ENCODE measurements at regions not wholly inside any gene's neighbourhood (a gene's known extent, or its start where the extent isn't known, plus 50 kb on each side); places are given as distances from the start of the nearest gene placed in this dataset.
"Not testable (repeated sequence)": the region's sequence is repeated elsewhere in the genome, so short reads cannot be mapped to it uniquely, and the experiment has no call there.

DNA sequence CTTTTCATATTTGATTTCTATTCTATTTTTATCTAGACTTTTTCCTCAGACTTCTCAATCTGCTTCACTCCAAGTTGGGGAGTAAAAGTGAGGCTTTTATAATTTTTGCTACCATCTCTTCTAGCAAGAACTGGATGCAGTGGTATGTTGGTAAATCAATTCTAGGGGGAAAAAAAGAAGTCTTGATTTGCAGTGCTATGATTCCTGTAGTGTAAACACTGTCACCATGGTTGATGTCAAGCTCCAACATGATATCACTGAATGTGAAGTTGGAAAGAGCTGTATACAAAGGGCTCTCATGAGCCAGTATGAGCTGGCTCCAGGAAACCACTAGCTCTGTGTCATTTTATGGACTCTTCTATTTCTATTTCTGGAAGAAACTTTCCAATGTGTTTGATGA, 439.2 kb downstream of the NTRK2 start:
- TF ChIP-seq, protein P1, sequence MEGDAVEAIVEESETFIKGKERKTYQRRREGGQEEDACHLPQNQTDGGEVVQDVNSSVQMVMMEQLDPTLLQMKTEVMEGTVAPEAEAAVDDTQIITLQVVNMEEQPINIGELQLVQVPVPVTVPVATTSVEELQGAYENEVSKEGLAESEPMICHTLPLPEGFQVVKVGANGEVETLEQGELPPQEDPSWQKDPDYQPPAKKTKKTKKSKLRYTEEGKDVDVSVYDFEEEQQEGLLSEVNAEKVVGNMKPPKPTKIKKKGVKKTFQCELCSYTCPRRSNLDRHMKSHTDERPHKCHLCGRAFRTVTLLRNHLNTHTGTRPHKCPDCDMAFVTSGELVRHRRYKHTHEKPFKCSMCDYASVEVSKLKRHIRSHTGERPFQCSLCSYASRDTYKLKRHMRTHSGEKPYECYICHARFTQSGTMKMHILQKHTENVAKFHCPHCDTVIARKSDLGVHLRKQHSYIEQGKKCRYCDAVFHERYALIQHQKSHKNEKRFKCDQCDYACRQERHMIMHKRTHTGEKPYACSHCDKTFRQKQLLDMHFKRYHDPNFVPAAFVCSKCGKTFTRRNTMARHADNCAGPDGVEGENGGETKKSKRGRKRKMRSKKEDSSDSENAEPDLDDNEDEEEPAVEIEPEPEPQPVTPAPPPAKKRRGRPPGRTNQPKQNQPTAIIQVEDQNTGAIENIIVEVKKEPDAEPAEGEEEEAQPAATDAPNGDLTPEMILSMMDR (IDR thresholded peaks at IDR 0.05; ENCODE audit: extremely low read depth, missing control alignments), result no peak
- DNase-seq (ENCODE audit: low spot score), result no peak

DNA sequence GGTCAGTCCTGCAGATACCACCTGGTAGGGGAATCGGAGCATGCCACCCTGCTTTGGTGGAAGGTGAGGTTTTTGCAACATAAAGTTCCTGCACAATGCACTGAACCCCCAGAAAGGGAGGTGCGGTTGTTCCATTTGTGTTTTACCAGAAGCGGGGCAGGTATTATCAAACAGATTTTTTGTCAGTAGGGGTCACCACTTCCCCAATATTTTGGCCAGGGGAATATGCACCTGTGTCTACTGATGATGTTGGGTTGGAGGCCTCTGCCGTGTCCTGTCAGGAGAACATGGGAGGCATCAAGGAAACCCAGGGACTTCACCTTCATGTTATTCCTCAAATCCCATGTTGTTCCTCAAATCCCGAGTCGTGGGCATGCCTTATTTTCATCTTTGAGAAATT, 438.7 kb downstream of the NTRK2 start:
- TF ChIP-seq, protein P1 (IDR thresholded peaks at IDR 0.05; ENCODE audit: extremely low read depth, missing control alignments), result no peak
- no peak for DNase-seq (ENCODE audit: low spot score)

DNA sequence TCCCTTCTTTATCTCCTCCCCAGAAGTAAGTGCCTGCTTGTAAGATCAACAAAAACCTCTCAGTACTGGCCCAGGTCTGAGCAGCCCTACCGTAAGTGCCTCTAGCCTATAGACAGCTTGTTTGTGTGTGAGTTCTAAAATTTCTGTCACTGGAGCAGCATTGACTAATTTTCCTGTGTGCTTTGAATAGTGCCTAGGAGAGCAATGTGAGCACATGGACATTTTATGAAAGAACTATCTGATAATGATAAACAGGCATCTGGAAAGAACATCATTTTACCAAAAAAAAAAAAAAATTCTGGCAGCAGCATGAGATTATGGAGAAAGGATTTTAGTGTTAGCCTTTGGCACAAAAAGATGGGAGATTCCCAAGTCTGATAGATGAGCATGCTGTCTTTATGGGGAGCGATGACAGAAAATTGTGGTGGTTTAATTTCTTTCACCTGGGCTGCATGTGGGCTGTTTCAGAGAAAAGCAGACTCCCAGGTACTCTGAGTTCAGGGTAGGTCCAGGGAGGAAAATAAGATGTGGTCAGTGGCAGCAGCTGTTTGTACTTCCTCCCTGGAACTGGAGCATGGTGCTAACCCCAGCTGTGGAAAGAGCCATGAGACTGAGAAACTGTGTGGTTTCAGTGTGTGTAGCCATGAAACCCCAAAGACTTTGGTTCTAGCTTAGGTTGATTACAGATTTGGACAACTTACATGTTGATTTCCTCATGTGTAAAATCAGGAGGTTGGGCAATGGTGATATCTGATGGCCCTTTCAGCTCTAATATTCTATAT, 419.9 kb downstream of the NTRK2 start:
- TF ChIP-seq, protein P1 (IDR thresholded peaks at IDR 0.05; ENCODE audit: extremely low read depth, missing control alignments), result no peak

DNA sequence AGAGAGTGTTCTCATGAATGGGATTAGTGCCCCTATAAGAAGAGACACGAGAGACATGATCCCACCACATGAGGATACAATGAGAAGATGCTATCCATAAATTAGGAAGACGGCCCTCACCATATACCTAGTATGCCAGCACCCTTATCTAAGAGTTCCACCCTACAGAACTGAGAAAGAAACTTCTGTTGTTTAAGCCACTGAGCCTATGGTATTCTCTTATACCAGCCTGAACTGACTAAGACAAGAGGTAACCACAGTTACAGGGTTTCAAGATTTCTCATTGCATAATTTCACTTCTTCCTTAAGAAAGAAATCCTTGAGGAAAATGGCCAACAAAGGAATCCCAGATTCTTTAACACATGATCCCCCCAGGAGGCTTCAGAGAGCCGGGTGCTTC, 412.4 kb downstream of the NTRK2 start:
- TF ChIP-seq, protein P1 (IDR thresholded peaks at IDR 0.05; ENCODE audit: extremely low read depth, missing control alignments), result no peak
- DNase-seq (ENCODE audit: low spot score), result no peak

More for the DNA sequence above, 419.9 kb downstream of the NTRK2 start:
- no peak for DNase-seq (ENCODE audit: low spot score)

DNA sequence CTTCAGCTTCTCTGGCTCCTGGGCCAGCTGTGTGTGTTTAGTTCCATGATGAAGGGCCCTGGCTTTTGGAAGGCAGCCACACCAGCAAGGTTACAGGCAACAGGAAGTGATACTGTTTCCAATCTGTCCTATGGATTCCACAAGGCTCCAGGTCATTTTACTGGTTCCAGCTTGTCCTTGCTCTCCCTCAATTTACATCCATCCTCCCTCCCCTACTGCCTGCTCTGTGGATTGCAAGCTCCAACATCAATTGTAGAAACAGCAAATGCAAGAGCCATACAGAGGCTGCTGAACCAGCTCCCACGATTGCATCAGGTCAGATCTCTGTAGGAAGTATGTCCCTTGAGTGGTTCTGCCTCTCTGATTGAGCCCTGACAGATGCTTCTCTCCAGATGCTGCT, 409.8 kb downstream of the NTRK2 start:
- TF ChIP-seq, protein P1 (IDR thresholded peaks at IDR 0.05; ENCODE audit: extremely low read depth, missing control alignments), result no peak
- DNase-seq (ENCODE audit: low spot score), result no peak

DNA sequence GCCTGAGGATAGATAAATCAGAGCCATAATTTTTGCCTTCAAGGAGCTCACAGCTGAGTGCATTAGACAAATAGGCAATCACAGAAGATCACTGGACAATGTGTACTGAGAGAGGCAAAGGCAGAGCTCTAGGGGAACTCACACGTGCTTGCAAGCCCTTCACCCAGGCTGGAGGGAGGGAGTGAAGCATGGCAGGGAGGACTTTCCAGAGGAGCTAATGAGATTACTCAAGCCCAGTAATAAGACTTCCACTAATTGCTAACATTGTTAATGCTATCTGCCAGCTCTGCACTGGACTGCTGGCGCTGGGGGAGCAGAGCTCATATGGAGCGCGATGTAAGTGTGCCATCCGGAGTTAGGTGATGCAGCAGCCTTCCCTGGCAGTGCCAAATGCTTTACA, 408.4 kb downstream of the NTRK2 start:
- TF ChIP-seq, protein P1 (IDR thresholded peaks at IDR 0.05; ENCODE audit: extremely low read depth, missing control alignments), result no peak
- no peak for DNase-seq (ENCODE audit: low spot score)

DNA sequence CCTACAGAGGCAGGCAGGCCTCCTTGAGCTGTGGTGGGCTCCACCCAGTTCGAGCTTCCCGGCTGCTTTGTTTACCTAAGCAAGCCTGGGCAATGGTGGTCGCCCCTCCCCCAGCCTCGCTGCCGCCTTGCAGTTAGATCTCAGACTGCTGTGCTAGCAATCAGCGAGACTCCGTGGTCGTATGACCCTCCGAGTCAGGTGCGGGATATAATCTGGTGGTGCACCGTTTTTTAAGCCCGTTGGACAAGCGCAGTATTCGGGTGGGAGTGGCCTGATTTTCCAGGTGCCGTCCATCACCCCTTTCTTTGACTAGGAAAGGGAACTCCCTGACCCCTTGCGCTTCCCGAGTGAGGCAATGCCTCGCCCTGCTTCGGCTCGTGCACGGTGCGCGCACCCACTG, 407.6 kb downstream of the NTRK2 start:
- DNase-seq (ENCODE audit: low spot score), result not testable (repeated sequence)
